HG03565 (cell line): ENCODE measurements at regions not wholly inside any gene's neighbourhood (a gene's known extent, or its start where the extent isn't known, plus 50 kb on each side); places are given as distances from the start of the nearest gene placed in this dataset.
A peak's percentile ranks its signal among the peaks of the same experiment; 100 is the strongest.
"Not testable (repeated sequence)": the region's sequence is repeated elsewhere in the genome, so short reads cannot be mapped to it uniquely, and the experiment has no call there.

ENCODE experiments used
- ATAC-seq: cut with Tn5 transposase; IDR thresholded peaks from one replicate; pipeline ENCODE4 v1.9.1; 2021; ENCODE audit warnings: mild to moderate bottlenecking, moderate library complexity; ENCODE audit not compliant: unreplicated experiment

- ATAC-seq, result no peak
Measured at GRCh38 chr2:13332060-13332459, 615.3 kb downstream of the TRIB2 start.

DNA sequence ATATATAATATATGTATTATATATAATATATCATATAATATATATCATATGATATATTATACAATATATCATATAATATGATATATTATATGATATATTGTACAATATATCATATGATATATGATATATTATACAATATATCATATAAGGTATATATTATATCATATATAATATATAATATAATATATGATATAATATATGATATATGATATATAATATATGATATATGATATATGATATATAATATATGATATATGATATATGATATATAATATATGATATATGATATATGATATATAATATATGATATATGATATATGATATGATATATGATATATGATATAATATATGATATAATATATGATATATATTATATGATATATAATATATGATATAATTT is 617.3 kb downstream of the TRIB2 start:
- not testable (repeated sequence) for ATAC-seq

- no peak for ATAC-seq
Measured at GRCh38 chr2:13334545-13334944, 617.8 kb downstream of the TRIB2 start.

DNA sequence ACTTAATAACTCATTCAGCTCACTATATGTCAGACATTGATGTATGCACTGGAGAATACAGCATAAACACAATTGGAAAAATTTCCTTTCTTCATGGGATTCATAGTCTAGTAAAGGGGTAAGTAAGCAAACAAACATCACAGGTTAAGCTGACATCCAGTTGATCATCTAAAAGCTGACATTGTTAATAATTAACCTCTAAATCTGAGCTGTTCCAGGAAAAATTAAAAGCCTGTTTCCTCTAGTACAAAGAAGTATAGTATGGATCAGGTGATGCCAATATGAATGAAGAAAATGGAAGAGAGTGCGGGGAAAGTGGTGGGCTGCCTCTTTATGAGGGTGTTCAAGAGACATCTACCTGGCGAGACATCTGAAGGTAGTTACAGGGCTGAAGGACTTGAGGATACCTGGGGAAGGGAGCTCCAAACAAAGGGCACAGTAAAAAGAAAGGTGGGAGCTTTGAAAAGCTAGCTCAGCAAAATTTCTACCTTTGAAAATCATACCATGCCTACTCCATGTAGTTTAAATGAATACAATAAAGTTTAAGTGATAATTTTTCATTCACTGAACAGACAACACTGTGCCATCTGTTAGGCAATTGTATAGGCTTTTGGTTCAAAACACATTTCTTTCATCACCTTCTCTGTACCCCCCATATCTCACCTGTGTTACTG is 619.3 kb downstream of the TRIB2 start:
- no peak for ATAC-seq

GRCh38 chr2:13351068-13351467 is 634.3 kb downstream of the TRIB2 start:
- no peak for ATAC-seq

DNA sequence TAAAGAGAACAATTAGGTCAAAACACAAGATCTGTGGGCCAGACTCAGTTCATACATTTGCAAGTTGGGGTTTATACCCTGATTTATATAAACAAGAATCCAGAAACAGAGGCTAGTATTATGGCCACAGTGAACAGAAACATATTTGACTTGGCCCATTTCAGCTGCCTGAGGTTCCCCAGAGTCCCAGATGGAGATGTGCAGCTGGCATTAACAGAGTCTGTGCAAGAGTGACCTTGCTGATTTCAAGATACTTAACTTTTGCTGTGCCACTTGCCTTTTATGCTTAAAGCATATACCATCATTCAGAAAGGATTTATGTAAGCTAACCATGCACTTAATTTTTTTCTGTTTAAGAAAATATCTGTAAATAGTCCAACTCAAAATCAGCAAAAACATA is 636.3 kb downstream of the TRIB2 start:
- no peak for ATAC-seq

DNA sequence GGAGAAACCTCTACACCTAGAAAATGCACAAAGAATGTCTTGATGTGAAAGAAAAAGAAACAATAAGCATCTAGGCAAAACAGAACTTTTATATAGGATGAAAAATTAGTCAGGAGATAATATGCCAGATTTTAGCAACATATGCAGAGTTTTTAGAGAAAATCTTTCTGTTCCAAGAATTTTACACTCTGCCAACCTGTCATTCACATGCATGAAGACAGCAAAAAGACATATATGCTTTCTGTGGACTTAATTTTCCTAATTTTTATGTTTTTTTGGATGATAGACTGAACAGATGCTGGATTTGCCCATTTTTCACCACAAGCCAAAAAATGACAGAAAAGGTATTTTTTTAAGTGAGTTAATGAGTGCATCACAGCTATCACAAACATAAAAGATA is 637.3 kb downstream of the TRIB2 start:
- no peak for ATAC-seq

DNA sequence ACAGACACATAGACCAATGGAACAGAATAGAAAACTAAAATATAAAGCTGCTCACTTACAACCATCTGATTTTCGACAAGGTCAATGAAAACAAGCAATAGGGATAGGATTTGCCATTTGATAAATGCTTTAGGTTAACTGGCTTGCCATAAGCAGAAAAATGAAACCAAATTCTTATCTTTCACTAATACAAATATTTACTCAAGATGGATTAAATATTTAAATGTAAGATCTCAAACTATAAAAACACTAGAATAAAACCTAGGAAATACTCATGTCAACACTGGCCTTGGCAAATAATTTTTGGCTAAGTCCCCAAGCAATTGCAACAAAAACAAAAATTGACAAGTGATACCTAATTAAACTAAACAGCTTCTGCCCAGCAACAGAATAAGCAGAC is 665.2 kb downstream of the TRIB2 start:
- not testable (repeated sequence) for ATAC-seq

DNA sequence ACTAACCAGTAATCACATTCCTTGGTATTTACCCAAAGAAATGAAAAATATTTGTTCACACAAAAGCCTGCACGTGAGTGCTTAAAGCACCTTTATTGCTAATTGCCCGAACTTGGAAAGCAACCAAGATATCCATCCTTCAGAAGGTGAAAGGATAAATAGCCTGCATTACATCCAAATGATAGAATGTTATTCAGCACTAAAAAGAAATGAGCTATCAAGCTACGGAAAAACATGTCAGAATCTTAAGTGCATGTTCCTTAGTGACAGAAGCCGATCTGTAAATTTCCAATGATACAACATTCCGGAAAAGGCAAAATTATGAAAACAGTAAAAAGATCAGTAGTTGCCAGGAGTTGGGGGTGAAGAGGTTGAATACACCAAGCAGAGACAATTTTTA is 672.4 kb downstream of the TRIB2 start:
- ATAC-seq, result not testable (repeated sequence)

DNA sequence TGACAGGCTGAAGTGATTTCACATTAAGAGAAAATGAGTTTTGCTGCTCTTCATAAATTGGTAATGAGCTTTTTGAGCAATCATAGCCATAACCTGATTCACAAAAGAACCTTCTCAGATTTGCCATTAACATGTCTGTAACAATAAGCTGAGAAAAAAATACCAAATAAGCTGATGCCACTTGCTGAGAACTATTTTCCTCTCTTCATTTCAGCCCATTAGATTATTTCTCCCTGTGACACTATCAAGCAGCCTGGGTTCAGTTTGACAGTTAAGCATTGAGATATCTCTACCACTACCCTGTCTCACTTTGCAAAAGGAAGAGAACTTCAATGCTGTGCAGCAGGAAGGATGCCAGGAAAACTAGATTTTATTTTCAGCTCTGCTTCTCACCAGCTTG is 673.9 kb downstream of the TRIB2 start:
- no peak for ATAC-seq

GRCh38 chr2:13401312-13401711 is 684.6 kb downstream of the TRIB2 start:
- ATAC-seq, result no peak

DNA sequence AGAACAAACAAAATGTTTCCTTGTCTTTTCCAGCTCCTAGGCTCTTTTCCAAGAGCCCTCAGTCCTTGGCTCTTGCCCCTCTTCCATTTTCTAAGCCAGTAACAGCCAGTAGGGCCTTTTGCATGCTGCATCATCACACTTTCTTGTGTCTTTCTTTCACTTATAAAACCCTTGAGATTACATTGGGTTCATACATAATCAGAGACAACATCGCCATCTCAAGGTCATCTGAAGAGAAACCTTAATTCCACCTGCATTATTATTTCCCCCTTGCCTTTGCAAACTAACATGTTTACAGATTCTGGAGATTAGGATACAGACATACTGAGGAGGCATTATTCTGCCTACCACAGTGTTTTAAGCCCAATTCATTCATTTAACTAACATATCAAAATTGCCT is 697.3 kb downstream of the TRIB2 start:
- ATAC-seq, result no peak

- no peak for ATAC-seq
Measured at GRCh38 chr2:13414897-13415296, 698.2 kb downstream of the TRIB2 start.

- ATAC-seq, result no peak
Measured at GRCh38 chr2:13433954-13434353, 717.2 kb downstream of the TRIB2 start.

- peak; percentile 51 for ATAC-seq
Measured at GRCh38 chr2:13443554-13444261, 727.0 kb downstream of the TRIB2 start.

- no peak for ATAC-seq
Measured at GRCh38 chr2:13462464-13462863, 745.7 kb downstream of the TRIB2 start.

DNA sequence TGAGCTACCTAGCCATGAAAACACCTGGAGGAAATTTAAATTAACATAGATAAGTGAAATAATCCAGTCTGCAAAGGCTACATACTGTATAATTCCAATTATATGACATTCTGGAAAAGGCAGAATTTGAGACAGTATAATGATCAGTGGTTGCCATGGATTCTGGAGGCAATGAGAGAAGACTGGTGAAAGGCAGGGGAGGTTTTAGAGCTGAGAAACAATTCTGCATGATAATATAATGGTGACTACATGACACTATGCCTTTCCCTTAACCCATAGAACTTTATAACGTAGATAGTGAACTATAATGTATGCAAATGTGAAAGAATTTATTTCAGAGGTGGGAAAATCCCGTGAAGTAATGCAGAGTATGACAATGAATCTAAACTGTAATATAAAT is 749.3 kb downstream of the TRIB2 start:
- no peak for ATAC-seq

GRCh38 chr2:13474538-13474937 is 757.8 kb downstream of the TRIB2 start:
- ATAC-seq, result peak; percentile 79

DNA sequence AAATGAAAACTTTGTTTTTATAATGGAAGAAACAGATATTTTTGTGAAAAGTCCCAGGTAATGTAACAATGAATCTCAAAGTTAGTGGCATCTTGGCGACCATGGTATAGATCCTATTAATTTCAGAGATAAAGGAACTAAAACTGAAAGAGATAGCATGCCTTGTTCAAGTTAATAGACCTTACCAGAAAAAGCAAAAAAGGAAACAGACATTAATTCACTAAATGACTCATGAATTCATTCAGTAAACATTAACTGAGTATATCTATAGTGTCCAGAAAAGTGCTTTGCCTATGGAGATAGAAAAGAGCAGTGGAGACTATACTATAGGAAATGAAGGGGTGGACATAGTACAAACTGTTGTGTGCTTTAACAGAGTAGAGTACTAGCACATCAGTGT is 763.3 kb downstream of the TRIB2 start:
- peak; percentile 82 for ATAC-seq

DNA sequence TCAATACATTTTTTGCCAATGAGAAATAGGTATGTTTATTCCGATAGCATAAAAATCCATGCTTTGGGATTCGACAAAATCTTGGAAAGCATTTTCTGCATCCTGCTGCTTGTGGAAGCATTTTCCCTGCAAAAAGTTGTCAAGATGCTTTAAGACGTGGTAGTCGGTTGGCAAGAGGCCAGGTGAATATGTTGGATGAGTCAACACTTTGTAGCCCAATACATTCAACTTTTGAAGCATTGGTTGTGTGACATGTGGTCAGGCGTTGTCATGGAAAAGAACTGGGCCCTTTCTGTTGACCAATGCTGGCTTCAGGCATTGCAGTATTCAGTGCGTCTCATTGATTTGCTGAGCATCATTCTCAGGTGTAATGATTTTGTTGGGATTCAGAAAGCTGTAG is 764.5 kb downstream of the TRIB2 start:
- no peak for ATAC-seq

DNA sequence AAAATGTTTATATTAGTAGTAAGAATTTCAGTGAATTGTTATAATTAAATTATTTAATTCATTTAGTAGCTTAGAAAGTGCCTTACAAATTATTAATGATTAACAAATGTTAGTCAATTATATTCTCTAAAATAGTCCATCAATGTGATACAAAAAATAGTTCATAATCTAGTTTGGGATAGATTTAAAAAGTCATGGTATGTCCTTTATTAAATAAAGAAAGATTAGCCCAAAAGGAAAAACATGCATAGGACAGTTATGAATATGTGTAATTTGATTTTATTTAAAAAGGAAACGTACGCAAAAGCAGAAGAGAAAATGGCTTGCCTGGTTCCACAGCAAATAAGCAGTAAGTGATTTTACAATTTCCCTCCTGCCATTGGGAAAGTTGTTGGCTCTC is 768.5 kb downstream of the TRIB2 start:
- no peak for ATAC-seq

- ATAC-seq, result no peak
Measured at GRCh38 chr2:13488965-13489364, 772.2 kb downstream of the TRIB2 start.

GRCh38 chr2:13492262-13492661 is 775.5 kb downstream of the TRIB2 start:
- no peak for ATAC-seq
